ENCODE measurements at regions not wholly inside any gene's neighbourhood (a gene's known extent, or its start where the extent isn't known, plus 50 kb on each side); places are given as distances from the start of the nearest gene placed in this dataset.
A peak's percentile ranks its signal among the peaks of the same experiment; 100 is the strongest.

- no peaks in the 10 kb centered on the region for H3K36me3 ChIP-seq (ENCODE audit: control insufficient read depth, insufficient read depth, low read length)
- no peak overlapping the region for H3K27ac ChIP-seq (ENCODE audit: low read depth, low read length)
- H3K4me1 ChIP-seq (ENCODE audit: control insufficient read depth, insufficient read depth, low read length): no peaks in the 10 kb centered on the region
- Mint-ChIP-seq H3K4me3 (no peak overlapping the region), H3K27me3 (ENCODE audit: insufficient read depth) (no peaks in the 10 kb centered on the region), H3K4me1 (peaks cover 8% of the 10 kb centered on the region), H3K9me3 (no peaks in the 10 kb centered on the region), H3K27ac (peak overlapping the region; percentile 19), H3K36me3 (ENCODE audit: low read depth) (no peaks in the 10 kb centered on the region)
- no peaks in the 10 kb centered on the region for H3K27me3 ChIP-seq (ENCODE audit: control insufficient read depth, insufficient read depth, low read length, poor library complexity, severe bottlenecking)
- H3K9me3 ChIP-seq (ENCODE audit: control insufficient read depth, low read length): no peaks in the 10 kb centered on the region
- WGBS, 2 experiments (ENCODE audit: insufficient coverage in 1 of 2, insufficient read length in 1 of 2): 89% methylated on average over 3 to 4 of the region's 4 CpGs
- no peak overlapping the region for H3K4me3 ChIP-seq (ENCODE audit: low read length)
- TF ChIP-seq CTCF (conservative IDR thresholded peaks at IDR 0.05): no peak
- H3K9ac ChIP-seq (ENCODE audit: extremely low read depth, low read length, poor library complexity, severe bottlenecking): no peak overlapping the region
- DNase-seq: no peak
Observed at GRCh38 chr5:96157077-96157780, 195.6 kb upstream of the ELL2 start.

GRCh38 chr5:96155147-96155546, 193.5 kb upstream of the ELL2 start:
- Mint-ChIP-seq H3K27me3 (ENCODE audit: insufficient read depth) (no peaks in the 10 kb centered on the region), H3K4me3 (no peak overlapping the region), H3K36me3 (ENCODE audit: low read depth) (no peaks in the 10 kb centered on the region), H3K27ac (no peak overlapping the region), H3K4me1 (peaks cover 17% of the 10 kb centered on the region), H3K9me3 (no peaks in the 10 kb centered on the region)
- 100% methylated on average over 1 to 2 of the region's 2 CpGs for WGBS, 2 experiments (ENCODE audit: insufficient coverage in 1 of 2, insufficient read length in 1 of 2)
- Histone ChIP-seq H3K4me1 (ENCODE audit: control insufficient read depth, insufficient read depth, low read length) (peaks cover 10% of the 10 kb centered on the region), H3K4me3 (ENCODE audit: low read length) (no peak overlapping the region), H3K9me3 (ENCODE audit: control insufficient read depth, low read length) (no peaks in the 10 kb centered on the region), H3K9ac (ENCODE audit: extremely low read depth, low read length, poor library complexity, severe bottlenecking) (no peak overlapping the region), H3K27me3 (ENCODE audit: control insufficient read depth, insufficient read depth, low read length, poor library complexity, severe bottlenecking) (no peaks in the 10 kb centered on the region), H3K27ac (ENCODE audit: low read depth, low read length) (no peak overlapping the region), H3K36me3 (ENCODE audit: control insufficient read depth, insufficient read depth, low read length) (no peaks in the 10 kb centered on the region)
- DNase-seq: no peak
- TF ChIP-seq CTCF (conservative IDR thresholded peaks at IDR 0.05): no peak

- TF ChIP-seq CTCF (conservative IDR thresholded peaks at IDR 0.05): no peak
- Histone ChIP-seq H3K36me3 (ENCODE audit: control insufficient read depth, insufficient read depth, low read length) (no peaks in the 10 kb centered on the region), H3K4me3 (ENCODE audit: low read length) (no peak overlapping the region), H3K4me1 (ENCODE audit: control insufficient read depth, insufficient read depth, low read length) (peaks cover 22% of the 10 kb centered on the region), H3K27ac (ENCODE audit: low read depth, low read length) (no peak overlapping the region), H3K9me3 (ENCODE audit: control insufficient read depth, low read length) (no peaks in the 10 kb centered on the region), H3K27me3 (ENCODE audit: control insufficient read depth, insufficient read depth, low read length, poor library complexity, severe bottlenecking) (no peaks in the 10 kb centered on the region), H3K9ac (ENCODE audit: extremely low read depth, low read length, poor library complexity, severe bottlenecking) (no peak overlapping the region)
- H3K27ac Mint-ChIP-seq: no peak overlapping the region
- H3K4me1 Mint-ChIP-seq: peaks cover 23% of the 10 kb centered on the region
- H3K9me3 Mint-ChIP-seq: no peaks in the 10 kb centered on the region
- 94 to 100% methylated on average over 2 of the region's 2 CpGs for WGBS, 2 experiments (ENCODE audit: insufficient coverage in 1 of 2, insufficient read length in 1 of 2)
- H3K27me3 Mint-ChIP-seq (ENCODE audit: insufficient read depth): no peaks in the 10 kb centered on the region
- H3K4me3 Mint-ChIP-seq: no peak overlapping the region
- no peak for DNase-seq
- H3K36me3 Mint-ChIP-seq (ENCODE audit: low read depth): no peaks in the 10 kb centered on the region
Observed at GRCh38 chr5:96151891-96152290, 190.2 kb upstream of the ELL2 start.
